HEK293 (cell line): ENCODE measurements at regions not wholly inside any gene's neighbourhood (a gene's known extent, or its start where the extent isn't known, plus 50 kb on each side); places are given as distances from the start of the nearest gene placed in this dataset.

Experiments
- BCL11B ChIP-seq: fragments of 450-650 bp; formaldehyde crosslinking; IDR thresholded peaks from 2 replicates; pipeline ENCODE4 v1.5.1; 2016; ENCODE audit warnings: low read depth, missing biosample characterization, missing genetic modification characterization
- HOXA7 ChIP-seq: sonication (generic); formaldehyde crosslinking; IDR thresholded peaks from 2 replicates; pipeline ENCODE4 v1.8.1; 2022; ENCODE audit warnings: missing genetic modification reagents, borderline replicate concordance
- KLF8 ChIP-seq: fragments of 450-650 bp; formaldehyde crosslinking; IDR thresholded peaks from 2 replicates; pipeline ENCODE4 v1.5.1; 2016; ENCODE audit warnings: missing biosample characterization, missing genetic modification characterization
- KLF9 ChIP-seq: fragments of 450-650 bp; formaldehyde crosslinking; IDR thresholded peaks from 2 replicates; pipeline ENCODE4 v1.5.1; 2016; ENCODE audit warnings: missing biosample characterization, missing genetic modification characterization, low read depth
- SALL2 ChIP-seq: fragments of 450-650 bp; formaldehyde crosslinking; IDR thresholded peaks from 2 replicates; pipeline ENCODE4 v1.5.0; 2017; ENCODE audit warnings: missing biosample characterization, mild to moderate bottlenecking, missing genetic modification characterization, borderline replicate concordance
- TRIM28 ChIP-seq: IDR thresholded peaks from 2 replicates; pipeline ENCODE4 v1.6.1; 2011; ENCODE audit warnings: low read length, control low read depth, borderline replicate concordance
- YY1 ChIP-seq: fragments of 450-650 bp; formaldehyde crosslinking; IDR thresholded peaks from 2 replicates; pipeline ENCODE4 v1.5.1; 2018; ENCODE audit warnings: missing biosample characterization, missing genetic modification characterization
- ZFHX2 ChIP-seq: fragments of 450-650 bp; formaldehyde crosslinking; conservative IDR thresholded peaks from 2 replicates; pipeline ENCODE4 v1.5.1; 2016; ENCODE audit warnings: missing biosample characterization, missing genetic modification characterization
- ZNF140 ChIP-seq: fragments of 450-650 bp; formaldehyde crosslinking; IDR thresholded peaks from 2 replicates; pipeline ENCODE4 v1.5.1; 2016; ENCODE audit warnings: missing biosample characterization, missing genetic modification characterization
- ZNF157 ChIP-seq: fragments of 450-650 bp; formaldehyde crosslinking; IDR thresholded peaks from 2 replicates; pipeline ENCODE4 v1.5.1; 2016; ENCODE audit warnings: missing biosample characterization, missing genetic modification characterization
- ZNF19 ChIP-seq: fragments of 450-650 bp; formaldehyde crosslinking; IDR thresholded peaks from 2 replicates; pipeline ENCODE4; 2016; ENCODE audit warnings: missing biosample characterization, missing genetic modification characterization, low read depth
- ZNF2 ChIP-seq: fragments of 450-650 bp; formaldehyde crosslinking; IDR thresholded peaks from 2 replicates; pipeline ENCODE4 v1.5.1; 2016; ENCODE audit warnings: missing biosample characterization, missing genetic modification characterization
- ZNF211 ChIP-seq: fragments of 450-650 bp; formaldehyde crosslinking; IDR thresholded peaks from 2 replicates; pipeline ENCODE4 v1.5.1; 2016; ENCODE audit warnings: low read depth, missing biosample characterization, missing genetic modification characterization
- ZNF223 ChIP-seq: fragments of 450-650 bp; formaldehyde crosslinking; IDR thresholded peaks from 2 replicates; pipeline ENCODE4 v1.5.1; 2016; ENCODE audit warnings: missing biosample characterization, missing genetic modification characterization
- ZNF302 ChIP-seq: fragments of 450-650 bp; formaldehyde crosslinking; IDR thresholded peaks from 2 replicates; pipeline ENCODE4 v1.5.1; 2016; ENCODE audit warnings: missing biosample characterization, missing genetic modification characterization, low read depth
- ZNF366 ChIP-seq: fragments of 450-650 bp; formaldehyde crosslinking; conservative IDR thresholded peaks from 2 replicates; pipeline ENCODE4 v1.5.1; 2016; ENCODE audit warnings: missing biosample characterization, missing genetic modification characterization
- ZNF391 ChIP-seq: fragments of 450-650 bp; formaldehyde crosslinking; IDR thresholded peaks from 2 replicates; pipeline ENCODE4 v1.5.1; 2016; ENCODE audit warnings: low read depth, missing biosample characterization, missing genetic modification characterization, borderline replicate concordance
- ZNF394 ChIP-seq: fragments of 450-650 bp; formaldehyde crosslinking; IDR thresholded peaks from 2 replicates; pipeline ENCODE4 v1.5.1; 2016; ENCODE audit warnings: missing biosample characterization, missing genetic modification characterization, mild to moderate bottlenecking, moderate library complexity, borderline replicate concordance
- ZNF398 ChIP-seq: fragments of 450-650 bp; formaldehyde crosslinking; IDR thresholded peaks from 2 replicates; pipeline ENCODE4 v1.5.1; 2017; ENCODE audit warnings: missing biosample characterization, missing genetic modification characterization
- ZNF544 ChIP-seq: fragments of 450-650 bp; formaldehyde crosslinking; IDR thresholded peaks from 2 replicates; pipeline ENCODE4 v1.5.0; 2017; ENCODE audit warnings: missing biosample characterization, missing genetic modification characterization
- ZNF548 ChIP-seq: fragments of 450-650 bp; formaldehyde crosslinking; IDR thresholded peaks from 2 replicates; pipeline ENCODE4 v1.5.1; 2016; ENCODE audit warnings: missing biosample characterization, missing genetic modification characterization
- ZNF558 ChIP-seq: fragments of 450-650 bp; formaldehyde crosslinking; IDR thresholded peaks from 2 replicates; pipeline ENCODE4 v1.5.1; 2016; ENCODE audit warnings: missing biosample characterization, missing genetic modification characterization
- ZNF571 ChIP-seq: fragments of 450-650 bp; formaldehyde crosslinking; IDR thresholded peaks from 2 replicates; pipeline ENCODE4 v1.5.0; 2017; ENCODE audit warnings: missing biosample characterization, missing genetic modification characterization
- ZNF585B ChIP-seq: fragments of 450-650 bp; formaldehyde crosslinking; IDR thresholded peaks from 2 replicates; pipeline ENCODE4 v1.5.1; 2016; ENCODE audit warnings: missing biosample characterization, missing genetic modification characterization
- ZNF626 ChIP-seq: fragments of 450-650 bp; sonication (Bioruptor Pico); formaldehyde crosslinking; IDR thresholded peaks from 2 replicates; pipeline ENCODE4 v1.5.1; 2018; ENCODE audit warnings: missing biosample characterization, missing genetic modification characterization, inconsistent platforms
- ZNF670 ChIP-seq: fragments of 450-650 bp; formaldehyde crosslinking; IDR thresholded peaks from 2 replicates; pipeline ENCODE4 v1.5.1; 2016; ENCODE audit warnings: missing biosample characterization, missing genetic modification characterization, low read depth
- ZNF747 ChIP-seq: fragments of 450-650 bp; formaldehyde crosslinking; IDR thresholded peaks from 2 replicates; pipeline ENCODE4 v1.5.1; 2016; ENCODE audit warnings: missing biosample characterization, missing genetic modification characterization
- ZNF777 ChIP-seq: fragments of 450-650 bp; formaldehyde crosslinking; IDR thresholded peaks from 2 replicates; pipeline ENCODE4 v1.5.1; 2017; ENCODE audit warnings: missing biosample characterization, missing genetic modification characterization, borderline replicate concordance
- ZSCAN23 ChIP-seq: fragments of 450-650 bp; formaldehyde crosslinking; IDR thresholded peaks from 2 replicates; pipeline ENCODE4 v1.5.1; 2016; ENCODE audit warnings: missing biosample characterization, missing genetic modification characterization
- TF ChIP-seq, protein P1 (sequence below): fragments of 450-650 bp; formaldehyde crosslinking; conservative IDR thresholded peaks from 2 replicates; pipeline ENCODE4 v1.5.1; 2016; ENCODE audit warnings: low read depth, missing biosample characterization, missing genetic modification characterization
- TF ChIP-seq, protein P2 (sequence below): fragments of 450-650 bp; formaldehyde crosslinking; IDR thresholded peaks from 2 replicates; pipeline ENCODE4 v1.5.1; 2016; ENCODE audit warnings: missing biosample characterization, missing genetic modification characterization
- TF ChIP-seq, protein P3 (sequence below): fragments of 450-650 bp; formaldehyde crosslinking; IDR thresholded peaks from 2 replicates; pipeline ENCODE4 v1.5.1; 2016; ENCODE audit warnings: missing biosample characterization, missing genetic modification characterization

GRCh38 chr12:70070494-70071007 is 172.7 kb upstream of the CNOT2 start (continued):
- TF ChIP-seq, protein P1, sequence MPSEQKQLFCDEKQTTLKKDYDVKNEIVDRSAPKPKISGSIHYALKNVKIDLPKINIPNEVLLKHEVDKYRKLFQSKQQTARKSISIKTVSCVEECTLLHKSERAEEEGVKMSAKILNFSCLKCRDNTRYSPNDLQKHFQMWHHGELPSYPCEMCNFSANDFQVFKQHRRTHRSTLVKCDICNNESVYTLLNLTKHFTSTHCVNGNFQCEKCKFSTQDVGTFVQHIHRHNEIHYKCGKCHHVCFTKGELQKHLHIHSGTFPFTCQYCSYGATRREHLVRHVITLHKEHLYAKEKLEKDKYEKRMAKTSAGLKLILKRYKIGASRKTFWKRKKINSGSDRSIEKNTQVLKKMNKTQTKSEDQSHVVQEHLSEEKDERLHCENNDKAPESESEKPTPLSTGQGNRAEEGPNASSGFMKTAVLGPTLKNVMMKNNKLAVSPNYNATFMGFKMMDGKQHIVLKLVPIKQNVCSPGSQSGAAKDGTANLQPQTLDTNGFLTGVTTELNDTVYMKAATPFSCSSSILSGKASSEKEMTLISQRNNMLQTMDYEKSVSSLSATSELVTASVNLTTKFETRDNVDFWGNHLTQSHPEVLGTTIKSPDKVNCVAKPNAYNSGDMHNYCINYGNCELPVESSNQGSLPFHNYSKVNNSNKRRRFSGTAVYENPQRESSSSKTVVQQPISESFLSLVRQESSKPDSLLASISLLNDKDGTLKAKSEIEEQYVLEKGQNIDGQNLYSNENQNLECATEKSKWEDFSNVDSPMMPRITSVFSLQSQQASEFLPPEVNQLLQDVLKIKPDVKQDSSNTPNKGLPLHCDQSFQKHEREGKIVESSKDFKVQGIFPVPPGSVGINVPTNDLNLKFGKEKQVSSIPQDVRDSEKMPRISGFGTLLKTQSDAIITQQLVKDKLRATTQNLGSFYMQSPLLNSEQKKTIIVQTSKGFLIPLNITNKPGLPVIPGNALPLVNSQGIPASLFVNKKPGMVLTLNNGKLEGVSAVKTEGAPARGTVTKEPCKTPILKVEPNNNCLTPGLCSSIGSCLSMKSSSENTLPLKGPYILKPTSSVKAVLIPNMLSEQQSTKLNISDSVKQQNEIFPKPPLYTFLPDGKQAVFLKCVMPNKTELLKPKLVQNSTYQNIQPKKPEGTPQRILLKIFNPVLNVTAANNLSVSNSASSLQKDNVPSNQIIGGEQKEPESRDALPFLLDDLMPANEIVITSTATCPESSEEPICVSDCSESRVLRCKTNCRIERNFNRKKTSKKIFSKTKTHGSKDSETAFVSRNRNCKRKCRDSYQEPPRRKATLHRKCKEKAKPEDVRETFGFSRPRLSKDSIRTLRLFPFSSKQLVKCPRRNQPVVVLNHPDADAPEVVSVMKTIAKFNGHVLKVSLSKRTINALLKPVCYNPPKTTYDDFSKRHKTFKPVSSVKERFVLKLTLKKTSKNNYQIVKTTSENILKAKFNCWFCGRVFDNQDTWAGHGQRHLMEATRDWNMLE (tag by site-specific recombination) = 0 out of 2 replicates have a peak, but pooled peaks have one; percentile 35
- TF ChIP-seq HOXA7 (CRISPR knock-in tag) (no peak), ZNF398 (tag by site-specific recombination) (0 out of 2 replicates have a peak, but pooled peaks have one; percentile 6), SALL2 (tag by site-specific recombination) (no peak), ZNF394 (tag by site-specific recombination) (no peak), ZFHX2 (tag by site-specific recombination) (no peak), KLF9 (tag by site-specific recombination) (no peak), ZNF585B (tag by site-specific recombination) (no peak), BCL11B (tag by site-specific recombination) (no peak), ZNF670 (tag by site-specific recombination) (no peak), ZNF140 (tag by site-specific recombination) (no peak), ZNF391 (tag by site-specific recombination) (no peak), ZNF211 (tag by site-specific recombination) (no peak), ZNF626 (no peak), ZNF223 (tag by site-specific recombination) (no peak), ZNF157 (tag by site-specific recombination) (no peak), ZNF302 (tag by site-specific recombination) (no peak; the same call in 1 of the 2 replicates), TRIM28 (peak; percentile 90), ZNF747 (tag by site-specific recombination) (no peak), ZNF19 (tag by site-specific recombination) (no peak), ZNF571 (tag by site-specific recombination) (no peak), ZSCAN23 (tag by site-specific recombination) (no peak), KLF8 (tag by site-specific recombination) (no peak), ZNF2 (peak; percentile 27; the same call in 1 of the 2 replicates), ZNF544 (tag by site-specific recombination) (no peak), ZNF777 (no peak), ZNF558 (tag by site-specific recombination) (no peak), ZNF366 (tag by site-specific recombination) (no peak), ZNF548 (tag by site-specific recombination) (no peak), YY1 (tag by site-specific recombination) (peak; percentile 65)
- TF ChIP-seq, protein P2, sequence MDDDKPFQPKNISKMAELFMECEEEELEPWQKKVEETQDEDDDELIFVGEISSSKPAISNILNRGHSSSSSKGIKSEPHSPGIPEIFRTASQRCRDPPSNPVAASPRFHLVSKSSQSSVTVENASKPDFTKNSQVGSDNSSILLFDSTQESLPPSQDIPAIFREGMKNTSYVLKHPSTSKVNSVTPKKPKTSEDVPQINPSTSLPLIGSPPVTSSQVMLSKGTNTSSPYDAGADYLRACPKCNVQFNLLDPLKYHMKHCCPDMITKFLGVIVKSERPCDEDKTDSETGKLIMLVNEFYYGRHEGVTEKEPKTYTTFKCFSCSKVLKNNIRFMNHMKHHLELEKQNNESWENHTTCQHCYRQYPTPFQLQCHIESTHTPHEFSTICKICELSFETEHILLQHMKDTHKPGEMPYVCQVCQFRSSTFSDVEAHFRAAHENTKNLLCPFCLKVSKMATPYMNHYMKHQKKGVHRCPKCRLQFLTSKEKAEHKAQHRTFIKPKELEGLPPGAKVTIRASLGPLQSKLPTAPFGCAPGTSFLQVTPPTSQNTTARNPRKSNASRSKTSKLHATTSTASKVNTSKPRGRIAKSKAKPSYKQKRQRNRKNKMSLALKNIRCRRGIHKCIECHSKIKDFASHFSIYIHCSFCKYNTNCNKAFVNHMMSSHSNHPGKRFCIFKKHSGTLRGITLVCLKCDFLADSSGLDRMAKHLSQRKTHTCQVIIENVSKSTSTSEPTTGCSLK = no peak
- TF ChIP-seq, protein P3, sequence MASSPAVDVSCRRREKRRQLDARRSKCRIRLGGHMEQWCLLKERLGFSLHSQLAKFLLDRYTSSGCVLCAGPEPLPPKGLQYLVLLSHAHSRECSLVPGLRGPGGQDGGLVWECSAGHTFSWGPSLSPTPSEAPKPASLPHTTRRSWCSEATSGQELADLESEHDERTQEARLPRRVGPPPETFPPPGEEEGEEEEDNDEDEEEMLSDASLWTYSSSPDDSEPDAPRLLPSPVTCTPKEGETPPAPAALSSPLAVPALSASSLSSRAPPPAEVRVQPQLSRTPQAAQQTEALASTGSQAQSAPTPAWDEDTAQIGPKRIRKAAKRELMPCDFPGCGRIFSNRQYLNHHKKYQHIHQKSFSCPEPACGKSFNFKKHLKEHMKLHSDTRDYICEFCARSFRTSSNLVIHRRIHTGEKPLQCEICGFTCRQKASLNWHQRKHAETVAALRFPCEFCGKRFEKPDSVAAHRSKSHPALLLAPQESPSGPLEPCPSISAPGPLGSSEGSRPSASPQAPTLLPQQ (tag by site-specific recombination) = no peak
